HG02885 (cell line): ENCODE measurements at regions not wholly inside any gene's neighbourhood (a gene's known extent, or its start where the extent isn't known, plus 50 kb on each side); places are given as distances from the start of the nearest gene placed in this dataset.
"Not testable (repeated sequence)": the region's sequence is repeated elsewhere in the genome, so short reads cannot be mapped to it uniquely, and the experiment has no call there.

Source experiments
- ATAC-seq: cut with Tn5 transposase; IDR thresholded peaks from one replicate; pipeline ENCODE4 v1.9.1; 2021; ENCODE audit warnings: mild to moderate bottlenecking; ENCODE audit not compliant: unreplicated experiment, poor library complexity

GRCh38 chr1:232131715-232132391 lies 498.1 kb downstream of the SIPA1L2 start:
- ATAC-seq: no peak

DNA sequence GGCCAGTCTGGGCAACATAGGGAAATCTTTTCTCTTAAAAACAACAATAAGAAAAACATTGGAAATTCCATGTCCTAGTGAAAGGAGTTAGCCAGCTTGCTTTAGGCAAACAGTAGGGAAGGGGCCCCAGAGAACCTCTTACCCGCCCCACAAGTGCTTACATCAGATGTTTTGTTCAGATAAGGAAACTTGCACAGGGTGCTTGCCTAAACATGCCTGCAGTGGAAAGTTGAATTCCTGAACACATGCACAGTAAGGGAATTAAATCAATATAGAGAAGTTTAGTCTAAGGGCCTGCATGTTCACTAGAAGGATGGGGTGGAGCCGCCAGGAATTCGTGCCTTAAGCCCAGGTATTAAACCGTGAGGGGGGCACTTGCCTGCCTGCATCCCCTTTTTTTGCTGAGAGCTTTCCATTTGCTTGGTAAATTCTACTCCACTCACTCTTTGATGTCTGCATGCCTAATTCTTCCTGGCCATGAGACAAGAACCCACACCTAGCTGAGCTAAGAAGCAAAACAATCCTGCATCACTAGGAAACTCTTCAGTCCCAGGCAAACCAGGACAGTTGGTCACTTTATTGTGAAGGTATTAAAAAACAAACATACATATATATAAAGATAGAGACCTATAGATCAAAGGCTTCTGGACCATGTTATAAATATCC lies 499.0 kb downstream of the SIPA1L2 start:
- no peak for ATAC-seq

GRCh38 chr1:232127190-232127589 lies 500.6 kb downstream of the DISC1 start:
- no peak for ATAC-seq

DNA sequence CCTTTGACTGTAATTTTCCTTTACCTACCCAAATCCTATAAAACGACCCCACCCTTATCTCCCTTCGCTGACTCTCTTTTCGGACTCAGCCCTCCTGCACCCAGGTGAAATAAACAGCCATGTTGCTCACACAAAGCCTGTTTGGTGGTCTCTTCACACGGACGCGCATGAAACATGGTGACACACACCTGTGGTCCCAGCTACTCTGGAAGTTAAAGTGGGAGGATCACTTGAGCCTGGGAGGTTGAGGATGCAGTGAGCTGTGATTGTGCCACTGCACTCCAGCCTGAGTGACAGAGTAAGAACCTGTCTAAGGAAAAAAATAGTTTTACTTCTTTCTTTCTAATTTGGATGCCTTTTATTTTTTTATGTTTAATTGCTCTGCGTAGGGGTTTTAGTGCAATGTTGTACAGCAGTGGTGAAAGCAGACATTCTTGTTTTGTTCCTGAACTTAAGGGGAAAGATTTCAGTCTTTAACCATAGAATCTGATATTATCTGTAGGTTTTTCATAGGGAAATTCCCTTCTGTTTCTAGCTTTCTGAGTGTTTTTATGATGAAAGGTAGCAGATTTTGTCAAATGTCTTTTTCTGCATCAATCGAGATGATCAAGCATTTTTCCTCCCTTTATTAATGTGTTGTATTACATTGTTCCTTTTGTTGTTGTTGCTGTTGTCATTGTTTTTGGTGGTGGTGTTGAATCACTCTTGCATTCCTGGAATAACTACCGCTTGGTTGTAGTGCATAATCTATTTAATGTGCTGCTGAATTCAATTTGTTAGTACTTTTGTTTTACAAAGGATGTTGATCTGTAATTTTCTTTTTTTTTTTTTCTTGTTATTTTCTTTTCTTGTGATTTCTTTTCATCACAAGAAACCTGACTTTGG lies 497.4 kb downstream of the DISC1 start:
- ATAC-seq: no peak

DNA sequence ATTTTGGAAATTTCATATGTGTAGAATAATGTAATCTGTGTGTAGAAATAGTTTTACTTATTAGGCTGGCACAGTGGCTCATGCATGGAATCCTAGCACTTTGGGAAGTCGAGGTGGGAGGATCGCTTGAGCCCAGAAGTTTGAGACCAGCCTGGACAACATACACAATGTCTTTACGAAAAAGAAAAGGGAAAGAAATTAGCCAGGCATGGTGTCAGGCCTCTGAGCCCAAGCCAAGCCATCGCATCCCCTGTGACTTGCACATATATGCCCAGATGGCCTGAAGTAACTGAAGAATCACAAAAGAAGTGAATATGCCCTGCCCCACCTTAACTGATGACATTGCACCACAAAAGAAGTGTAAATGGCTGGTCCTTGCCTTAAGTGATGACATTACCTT lies 491.3 kb downstream of the DISC1 start:
- not testable (repeated sequence) for ATAC-seq

- ATAC-seq: no peak
Observed at GRCh38 chr1:232114985-232115384, 488.4 kb downstream of the DISC1 start.

GRCh38 chr1:232112076-232112475 lies 485.5 kb downstream of the DISC1 start:
- no peak for ATAC-seq

GRCh38 chr1:232111611-232112010 lies 485.0 kb downstream of the DISC1 start:
- no peak for ATAC-seq

- ATAC-seq: no peak
Observed at GRCh38 chr1:232110281-232111090, 483.9 kb downstream of the DISC1 start.

- no peak for ATAC-seq
Observed at GRCh38 chr1:232109391-232109790, 482.8 kb downstream of the DISC1 start.

DNA sequence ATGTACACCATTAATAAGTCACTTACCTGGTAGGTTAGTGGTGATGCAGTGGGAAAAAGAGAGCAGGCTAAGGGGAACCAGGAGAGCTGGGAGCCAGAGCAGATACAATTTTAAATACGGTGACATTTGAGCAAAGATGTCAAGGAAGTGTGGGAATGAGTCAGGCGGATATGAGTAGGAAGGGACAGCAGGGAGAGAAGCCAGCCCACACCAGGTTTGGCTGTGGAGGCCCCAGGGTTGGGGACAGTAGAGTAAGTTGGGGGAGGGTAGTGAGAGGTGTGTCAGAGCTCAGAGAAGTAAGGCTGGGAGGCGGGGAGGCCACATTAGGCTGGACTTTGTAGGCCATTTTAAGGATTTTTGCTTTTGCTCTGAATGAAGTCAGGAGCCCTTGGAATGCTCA lies 482.0 kb downstream of the DISC1 start:
- ATAC-seq: no peak

- ATAC-seq: no peak
Observed at GRCh38 chr1:232106415-232106814, 479.8 kb downstream of the DISC1 start.

- no peak for ATAC-seq
Observed at GRCh38 chr1:232105561-232105960, 479.0 kb downstream of the DISC1 start.

DNA sequence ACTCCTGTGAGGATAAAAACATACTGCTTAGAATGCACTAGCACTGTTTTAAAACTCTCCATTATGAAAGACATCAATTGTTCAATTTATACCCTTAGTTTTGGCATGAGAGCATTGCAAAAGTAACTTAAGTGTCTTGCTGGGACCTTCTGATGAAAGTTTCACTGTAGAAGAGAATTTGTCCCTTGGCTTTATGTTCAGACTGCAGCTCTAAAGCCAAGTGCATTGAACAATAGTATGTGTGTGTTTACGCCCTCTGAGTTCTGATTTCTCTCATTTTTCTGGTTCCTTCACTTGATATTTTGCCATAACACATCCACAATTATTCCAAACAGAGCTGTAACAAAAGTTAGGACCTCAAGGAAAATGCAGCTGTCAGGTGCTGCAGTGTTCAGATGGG lies 474.6 kb downstream of the DISC1 start:
- ATAC-seq: no peak

DNA sequence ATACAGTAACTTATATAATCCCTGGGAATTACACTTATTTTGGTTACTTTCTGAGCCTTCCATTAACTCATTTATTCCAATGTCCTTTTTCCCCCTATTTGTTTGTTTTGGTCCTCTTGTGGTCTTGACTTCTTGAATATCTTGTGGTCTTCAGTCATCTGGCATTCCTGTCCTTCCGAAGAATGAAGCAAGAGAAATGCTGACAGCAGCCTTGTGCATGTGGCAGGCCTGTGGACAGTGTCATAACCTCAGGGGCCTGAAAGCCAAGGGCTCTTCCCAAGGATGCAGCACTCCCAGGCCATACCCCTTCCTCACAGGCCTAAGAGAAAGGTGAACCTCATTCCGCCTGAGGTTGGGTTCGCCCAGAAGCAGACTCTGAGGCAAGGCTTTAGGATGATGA lies 470.2 kb downstream of the DISC1 start:
- no peak for ATAC-seq
